ENCODE measurements at regions not wholly inside any gene's neighbourhood (a gene's known extent, or its start where the extent isn't known, plus 50 kb on each side); places are given as distances from the start of the nearest gene placed in this dataset.

DNA sequence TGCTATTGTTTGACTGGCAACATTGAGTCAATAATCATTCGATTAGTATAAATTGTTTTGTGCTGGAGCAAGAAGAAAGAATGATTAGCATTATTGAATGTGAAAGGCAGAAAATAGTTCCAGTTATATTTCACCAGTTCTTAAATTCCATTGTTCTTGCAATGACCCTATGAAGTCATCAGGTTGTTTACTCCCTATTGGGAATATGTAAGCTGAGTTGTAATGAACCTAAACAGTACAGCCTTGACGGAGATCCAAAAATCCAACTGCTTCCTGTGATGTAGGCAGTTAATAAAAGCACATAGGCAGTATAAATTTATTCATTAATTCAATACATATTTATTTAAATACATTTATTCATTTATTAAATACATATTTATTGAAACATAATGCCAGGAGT lies 947.5 kb downstream of the PCDH7 start:
- TF ChIP-seq, protein P1, sequence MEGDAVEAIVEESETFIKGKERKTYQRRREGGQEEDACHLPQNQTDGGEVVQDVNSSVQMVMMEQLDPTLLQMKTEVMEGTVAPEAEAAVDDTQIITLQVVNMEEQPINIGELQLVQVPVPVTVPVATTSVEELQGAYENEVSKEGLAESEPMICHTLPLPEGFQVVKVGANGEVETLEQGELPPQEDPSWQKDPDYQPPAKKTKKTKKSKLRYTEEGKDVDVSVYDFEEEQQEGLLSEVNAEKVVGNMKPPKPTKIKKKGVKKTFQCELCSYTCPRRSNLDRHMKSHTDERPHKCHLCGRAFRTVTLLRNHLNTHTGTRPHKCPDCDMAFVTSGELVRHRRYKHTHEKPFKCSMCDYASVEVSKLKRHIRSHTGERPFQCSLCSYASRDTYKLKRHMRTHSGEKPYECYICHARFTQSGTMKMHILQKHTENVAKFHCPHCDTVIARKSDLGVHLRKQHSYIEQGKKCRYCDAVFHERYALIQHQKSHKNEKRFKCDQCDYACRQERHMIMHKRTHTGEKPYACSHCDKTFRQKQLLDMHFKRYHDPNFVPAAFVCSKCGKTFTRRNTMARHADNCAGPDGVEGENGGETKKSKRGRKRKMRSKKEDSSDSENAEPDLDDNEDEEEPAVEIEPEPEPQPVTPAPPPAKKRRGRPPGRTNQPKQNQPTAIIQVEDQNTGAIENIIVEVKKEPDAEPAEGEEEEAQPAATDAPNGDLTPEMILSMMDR (conservative IDR thresholded peaks at IDR 0.05; ENCODE audit: low read depth, low read length), result no peak
- TF ChIP-seq EZH2 (IDR thresholded peaks at IDR 0.05; ENCODE audit: borderline replicate concordance, low read depth, low read length, poor library complexity, severe bottlenecking), result no peak
